SU-DHL-6 (cell line): ENCODE measurements at regions not wholly inside any gene's neighbourhood (a gene's known extent, or its start where the extent isn't known, plus 50 kb on each side); places are given as distances from the start of the nearest gene placed in this dataset.
"Not testable (repeated sequence)": the region's sequence is repeated elsewhere in the genome, so short reads cannot be mapped to it uniquely, and the experiment has no call there.

ENCODE experiments used
- EZH2phosphoT487 ChIP-seq: fragments of 200-600 bp; sonication (generic), shearing (Covaris generic); conservative IDR thresholded peaks from 2 replicates; pipeline ENCODE4 v1.6.1; 2018; ENCODE audit warnings: mild to moderate bottlenecking, antibody characterized with exemption, low read length, moderate library complexity, mixed read lengths
- TF ChIP-seq, protein P1 (sequence below): fragments of 200-600 bp; sonication (generic); IDR thresholded peaks from one replicate; pipeline ENCODE4 v1.5.1; 2017; ENCODE audit warnings: antibody characterized with exemption, mild to moderate bottlenecking, low read length, moderate library complexity; ENCODE audit not compliant: insufficient read depth, poor library complexity, severe bottlenecking

DNA sequence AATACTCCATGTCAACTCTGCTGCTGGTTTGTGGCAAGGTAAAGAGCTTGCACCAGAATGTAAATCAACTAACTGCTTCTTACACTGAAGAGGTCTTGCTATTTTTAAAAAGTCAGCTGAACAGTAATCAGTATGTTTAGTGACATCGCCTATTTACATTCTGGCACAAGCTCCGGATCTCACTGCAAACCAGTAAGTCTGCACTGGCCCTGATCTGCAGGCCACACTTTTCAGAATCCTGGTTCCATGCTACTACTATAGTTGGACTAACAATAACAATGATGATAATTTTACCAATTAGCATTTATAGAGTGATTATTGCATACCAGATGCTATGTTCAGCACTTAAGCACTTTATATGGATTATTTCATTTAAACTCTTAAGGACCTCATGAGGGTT is 4792.9 kb upstream of the OR11H1 start:
- TF ChIP-seq, protein P1, sequence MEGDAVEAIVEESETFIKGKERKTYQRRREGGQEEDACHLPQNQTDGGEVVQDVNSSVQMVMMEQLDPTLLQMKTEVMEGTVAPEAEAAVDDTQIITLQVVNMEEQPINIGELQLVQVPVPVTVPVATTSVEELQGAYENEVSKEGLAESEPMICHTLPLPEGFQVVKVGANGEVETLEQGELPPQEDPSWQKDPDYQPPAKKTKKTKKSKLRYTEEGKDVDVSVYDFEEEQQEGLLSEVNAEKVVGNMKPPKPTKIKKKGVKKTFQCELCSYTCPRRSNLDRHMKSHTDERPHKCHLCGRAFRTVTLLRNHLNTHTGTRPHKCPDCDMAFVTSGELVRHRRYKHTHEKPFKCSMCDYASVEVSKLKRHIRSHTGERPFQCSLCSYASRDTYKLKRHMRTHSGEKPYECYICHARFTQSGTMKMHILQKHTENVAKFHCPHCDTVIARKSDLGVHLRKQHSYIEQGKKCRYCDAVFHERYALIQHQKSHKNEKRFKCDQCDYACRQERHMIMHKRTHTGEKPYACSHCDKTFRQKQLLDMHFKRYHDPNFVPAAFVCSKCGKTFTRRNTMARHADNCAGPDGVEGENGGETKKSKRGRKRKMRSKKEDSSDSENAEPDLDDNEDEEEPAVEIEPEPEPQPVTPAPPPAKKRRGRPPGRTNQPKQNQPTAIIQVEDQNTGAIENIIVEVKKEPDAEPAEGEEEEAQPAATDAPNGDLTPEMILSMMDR: not testable (repeated sequence)
- not testable (repeated sequence) for TF ChIP-seq EZH2phosphoT487
